H9 (cell line): ENCODE measurements at regions not wholly inside any gene's neighbourhood (a gene's known extent, or its start where the extent isn't known, plus 50 kb on each side); places are given as distances from the start of the nearest gene placed in this dataset.

ENCODE experiments used
- DNase-seq: peaks from one replicate; pipeline ENCODE4 v3.0.0-alpha.2; 2017
- H2AFZ ChIP-seq: one replicate; pipeline ENCODE4 v1.6.1; 2013; ENCODE audit warnings: mild to moderate bottlenecking, low read length, control low read depth, moderate library complexity
- H2AK5ac ChIP-seq: 2 replicates; pipeline ENCODE4 v1.6.1; 2013; ENCODE audit warnings: low read length, control low read depth, mixed read lengths; ENCODE audit not compliant: insufficient read length
- H2BK120ac ChIP-seq: one replicate; pipeline ENCODE4 v1.6.1; 2013; ENCODE audit warnings: low read depth, mild to moderate bottlenecking, low read length, control low read depth, inconsistent platforms; ENCODE audit not compliant: poor library complexity, severe bottlenecking
- H2BK12ac ChIP-seq: 2 replicates; pipeline ENCODE4 v1.6.1; 2013; ENCODE audit warnings: low read length, control low read depth, mixed read lengths, low read depth; ENCODE audit not compliant: insufficient read length
- H2BK15ac ChIP-seq: 2 replicates; pipeline ENCODE4 v1.6.1; 2013; ENCODE audit warnings: low read depth, low read length, control low read depth
- H2BK20ac ChIP-seq: one replicate; pipeline ENCODE4 v1.6.1; 2013; ENCODE audit warnings: low read depth, mild to moderate bottlenecking, low read length, control low read depth, inconsistent platforms; ENCODE audit not compliant: poor library complexity, severe bottlenecking
- H2BK5ac ChIP-seq: 2 replicates; pipeline ENCODE4 v1.6.1; 2013; ENCODE audit warnings: low read length, control low read depth, mixed read lengths; ENCODE audit not compliant: insufficient read length
- H3K14ac ChIP-seq: 2 replicates; pipeline ENCODE4 v1.6.1; 2013; ENCODE audit warnings: low read length, control low read depth; ENCODE audit not compliant: insufficient read depth
- H3K18ac ChIP-seq: 2 replicates; pipeline ENCODE4 v1.6.1; 2013; ENCODE audit warnings: low read depth, mild to moderate bottlenecking, mixed read lengths, low read length, control low read depth; ENCODE audit not compliant: insufficient read length
- H3K23ac ChIP-seq: 2 replicates; pipeline ENCODE4 v1.6.1; 2013; ENCODE audit warnings: low read length, control low read depth, mixed read lengths, low read depth; ENCODE audit not compliant: insufficient read length
- H3K23me2 ChIP-seq: 2 replicates; pipeline ENCODE4 v1.6.1; 2013; ENCODE audit warnings: low read depth, mild to moderate bottlenecking, mixed read lengths, low read length, control low read depth; ENCODE audit not compliant: insufficient read length, poor library complexity, severe bottlenecking
- H3K27ac ChIP-seq: 2 replicates; pipeline ENCODE4 v1.5.1; 2013; ENCODE audit warnings: low read length, control low read depth, mixed read lengths, low read depth; ENCODE audit not compliant: insufficient read length
- H3K27me3 ChIP-seq: 2 replicates; pipeline ENCODE4 v1.6.1; 2013; ENCODE audit warnings: low read length, control low read depth, inconsistent platforms; ENCODE audit not compliant: insufficient read depth
- H3K4ac ChIP-seq: 2 replicates; pipeline ENCODE4 v1.6.1; 2013; ENCODE audit warnings: low read depth, mild to moderate bottlenecking, control low read depth, inconsistent platforms, low read length, moderate library complexity
- H3K4me1 ChIP-seq: 2 replicates; pipeline ENCODE4 v1.6.1; 2013; ENCODE audit warnings: low read length, control low read depth, inconsistent platforms; ENCODE audit not compliant: insufficient read depth
- H3K4me2 ChIP-seq: 2 replicates; pipeline ENCODE4 v1.6.1; 2013; ENCODE audit warnings: low read length, control low read depth, mixed read lengths; ENCODE audit not compliant: insufficient read length, insufficient read depth
- H3K56ac ChIP-seq: 2 replicates; pipeline ENCODE4 v1.6.1; 2013; ENCODE audit warnings: low read depth, mild to moderate bottlenecking, mixed read lengths, low read length, control low read depth; ENCODE audit not compliant: insufficient read length
- H3K79me1 ChIP-seq: 2 replicates; pipeline ENCODE4 v1.6.1; 2013; ENCODE audit warnings: low read depth, mild to moderate bottlenecking, moderate library complexity, low read length, control low read depth, inconsistent platforms; ENCODE audit not compliant: insufficient read depth, poor library complexity, severe bottlenecking
- H3K79me2 ChIP-seq: 2 replicates; pipeline ENCODE4 v1.6.1; 2013; ENCODE audit warnings: low read length, control low read depth, inconsistent platforms; ENCODE audit not compliant: insufficient read depth
- H3K9ac ChIP-seq: 2 replicates; pipeline ENCODE4 v1.6.1; 2013; ENCODE audit warnings: low read length, control low read depth, mixed read lengths; ENCODE audit not compliant: insufficient read length; ENCODE audit errors: extremely low read depth
- H3K9me3 ChIP-seq: one replicate; pipeline ENCODE4 v1.6.1; 2013; ENCODE audit warnings: low read depth, low read length, inconsistent platforms; ENCODE audit not compliant: control insufficient read depth
- H3T11ph ChIP-seq: one replicate; pipeline ENCODE4 v1.6.1; 2013; ENCODE audit warnings: mild to moderate bottlenecking, low read length, control low read depth, inconsistent platforms
- H4K20me1 ChIP-seq: one replicate; pipeline ENCODE4 v1.6.1; 2013; ENCODE audit not compliant: control insufficient read depth, insufficient read length, insufficient read depth
- H4K5ac ChIP-seq: 2 replicates; pipeline ENCODE4 v1.6.1; 2013; ENCODE audit warnings: low read depth, mild to moderate bottlenecking, mixed read lengths, low read length, control low read depth; ENCODE audit not compliant: insufficient read length
- H4K8ac ChIP-seq: replicated peaks from 2 replicates; pipeline ENCODE4 v1.6.1; 2013; ENCODE audit warnings: low read length, control low read depth, mixed read lengths, low read depth; ENCODE audit not compliant: insufficient read length
- H4K91ac ChIP-seq: 2 replicates; pipeline ENCODE4 v1.6.1; 2013; ENCODE audit warnings: low read depth, mild to moderate bottlenecking, moderate library complexity, mixed read lengths, low read length, control low read depth; ENCODE audit not compliant: insufficient read length
- H3K27ac Mint-ChIP-seq, 3 experiments: 2 replicates in 2 of 3; 3 replicates in 1 of 3; pipeline ENCODE4 v1.8.0; 2020 to 2021; ENCODE audit warnings: mixed read lengths in 3 of 3, mild to moderate bottlenecking in 1 of 3, moderate library complexity in 1 of 3
- H3K27me3 Mint-ChIP-seq: 2 replicates; pipeline ENCODE4 v1.8.0; 2021; ENCODE audit warnings: low read depth, mild to moderate bottlenecking, moderate library complexity, mixed read lengths
- H3K36me3 Mint-ChIP-seq, 3 experiments: 2 replicates in 2 of 3; 3 replicates in 1 of 3; pipeline ENCODE4 v1.8.0; 2020 to 2021; ENCODE audit warnings: low read depth in 3 of 3, mixed read lengths in 3 of 3; ENCODE audit not compliant: insufficient read depth in 1 of 3
- H3K4me1 Mint-ChIP-seq, 2 experiments: 2 replicates each; pipeline ENCODE4 v1.8.0; 2020; ENCODE audit warnings: mixed read lengths in 2 of 2
- H3K4me3 Mint-ChIP-seq, 2 experiments: 2 replicates in 1 of 2; 3 replicates in 1 of 2; pipeline ENCODE4 v1.8.0; 2020 to 2021; ENCODE audit warnings: mild to moderate bottlenecking in 2 of 2, mixed read lengths in 2 of 2, moderate library complexity in 1 of 2
- H3K9me3 Mint-ChIP-seq, 2 experiments: 2 replicates in 1 of 2; 3 replicates in 1 of 2; pipeline ENCODE4 v1.8.0; 2020; ENCODE audit warnings: mild to moderate bottlenecking in 2 of 2, mixed read lengths in 2 of 2, moderate library complexity in 1 of 2
- WGBS: extraction: QIAGEN DNeasy Blood & Tissue Kit; methylation state at CpG from one replicate; pipeline ENCODE4 v1.1.7; 2013; ENCODE audit warnings: missing lambda C conversion rate, low lambda C conversion rate, mixed read lengths; ENCODE audit not compliant: insufficient read length; ENCODE audit errors: extremely low coverage; 5-methylcytosine and 5-hydroxymethylcytosine counted together
- TF ChIP-seq, protein P1 (sequence below): fragments of 200-600 bp; sonication (generic); conservative IDR thresholded peaks from 3 replicates; pipeline ENCODE4 v1.8.0; 2021; ENCODE audit warnings: antibody characterized with exemption, mild to moderate bottlenecking

DNA sequence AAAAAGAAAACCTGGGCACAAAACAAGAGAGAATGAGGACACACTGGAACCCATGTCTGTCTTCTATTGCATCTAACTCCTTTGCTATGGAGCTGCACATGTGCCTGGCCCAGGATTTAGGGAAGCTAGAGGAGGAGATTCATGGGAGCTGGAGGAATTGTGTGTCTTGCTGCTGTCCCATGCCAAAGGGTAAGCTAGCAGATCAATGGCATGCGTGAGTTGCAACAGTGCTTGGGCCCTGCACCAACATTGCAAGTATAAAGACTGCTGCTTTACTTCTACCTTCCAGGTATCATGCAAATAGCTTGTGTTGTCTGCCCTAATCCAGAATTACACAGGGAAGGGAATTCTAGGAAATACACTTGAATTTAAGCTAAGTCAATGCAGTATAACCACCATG lies 196.4 kb upstream of the IGF1 start:
- peaks cover 8 to 17% (median 16%) of the 10 kb centered on the region in 3 experiments; a peak in 6 of 7 replicates for H3K36me3 Mint-ChIP-seq
- H3K4me1 ChIP-seq: no peaks in the 10 kb centered on the region
- no peaks in the 10 kb centered on the region for H3K27me3 ChIP-seq
- WGBS: no CpG with 5 or more reads among the region's 1 CpG
- H3K23ac ChIP-seq: no peak overlapping the region
- peaks cover 10 to 19% of the 10 kb centered on the region in 2 experiments; a peak in 3 of 4 replicates for H3K4me1 Mint-ChIP-seq
- H3K79me1 ChIP-seq: no peaks in the 10 kb centered on the region
- no peak overlapping the region for H3K9ac ChIP-seq
- no peak overlapping the region for H3K27ac ChIP-seq
- no peak overlapping the region for H3K27ac Mint-ChIP-seq
- no peak overlapping the region for H2BK120ac ChIP-seq
- no peak overlapping the region for H2BK15ac ChIP-seq
- H2BK12ac ChIP-seq: no peak overlapping the region
- TF ChIP-seq, protein P1, sequence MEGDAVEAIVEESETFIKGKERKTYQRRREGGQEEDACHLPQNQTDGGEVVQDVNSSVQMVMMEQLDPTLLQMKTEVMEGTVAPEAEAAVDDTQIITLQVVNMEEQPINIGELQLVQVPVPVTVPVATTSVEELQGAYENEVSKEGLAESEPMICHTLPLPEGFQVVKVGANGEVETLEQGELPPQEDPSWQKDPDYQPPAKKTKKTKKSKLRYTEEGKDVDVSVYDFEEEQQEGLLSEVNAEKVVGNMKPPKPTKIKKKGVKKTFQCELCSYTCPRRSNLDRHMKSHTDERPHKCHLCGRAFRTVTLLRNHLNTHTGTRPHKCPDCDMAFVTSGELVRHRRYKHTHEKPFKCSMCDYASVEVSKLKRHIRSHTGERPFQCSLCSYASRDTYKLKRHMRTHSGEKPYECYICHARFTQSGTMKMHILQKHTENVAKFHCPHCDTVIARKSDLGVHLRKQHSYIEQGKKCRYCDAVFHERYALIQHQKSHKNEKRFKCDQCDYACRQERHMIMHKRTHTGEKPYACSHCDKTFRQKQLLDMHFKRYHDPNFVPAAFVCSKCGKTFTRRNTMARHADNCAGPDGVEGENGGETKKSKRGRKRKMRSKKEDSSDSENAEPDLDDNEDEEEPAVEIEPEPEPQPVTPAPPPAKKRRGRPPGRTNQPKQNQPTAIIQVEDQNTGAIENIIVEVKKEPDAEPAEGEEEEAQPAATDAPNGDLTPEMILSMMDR: no peak
- no peak overlapping the region for H2AK5ac ChIP-seq
- H3K79me2 ChIP-seq: no peaks in the 10 kb centered on the region
- no peak overlapping the region for H2BK20ac ChIP-seq
- H3K23me2 ChIP-seq: no peaks in the 10 kb centered on the region
- no peaks in the 10 kb centered on the region for H4K20me1 ChIP-seq
- H3T11ph ChIP-seq: no peak overlapping the region
- no peaks in the 10 kb centered on the region for H3K27me3 Mint-ChIP-seq
- H3K9me3 ChIP-seq: peaks cover 4% of the 10 kb centered on the region
- no peak overlapping the region for H3K4ac ChIP-seq
- peaks cover 20 to 23% of the 10 kb centered on the region in 2 experiments for H3K9me3 Mint-ChIP-seq
- no peak overlapping the region for H4K8ac ChIP-seq
- H3K18ac ChIP-seq: no peak overlapping the region
- DNase-seq: no peak
- H4K5ac ChIP-seq: no peak overlapping the region
- no peak overlapping the region for H3K4me3 Mint-ChIP-seq
- no peak overlapping the region for H4K91ac ChIP-seq
- no peak overlapping the region for H3K56ac ChIP-seq
- H3K4me2 ChIP-seq: no peak overlapping the region
- H3K14ac ChIP-seq: no peak overlapping the region
- H2AFZ ChIP-seq: no peak overlapping the region
- no peak overlapping the region for H2BK5ac ChIP-seq
